HG02981 (cell line): ENCODE measurements at regions not wholly inside any gene's neighbourhood (a gene's known extent, or its start where the extent isn't known, plus 50 kb on each side); places are given as distances from the start of the nearest gene placed in this dataset.
"Not testable (repeated sequence)": the region's sequence is repeated elsewhere in the genome, so short reads cannot be mapped to it uniquely, and the experiment has no call there.

Experiments used
- ATAC-seq: cut with Tn5 transposase; IDR thresholded peaks from one replicate; pipeline ENCODE4 v1.9.1; 2021; ENCODE audit warnings: mild to moderate bottlenecking, moderate library complexity; ENCODE audit not compliant: unreplicated experiment

- no peak for ATAC-seq
Measured at GRCh38 chr7:81150951-81151361, 232.1 kb upstream of the SEMA3C start.

GRCh38 chr7:81143856-81144255 lies 225.0 kb upstream of the SEMA3C start:
- no peak for ATAC-seq

- ATAC-seq: not testable (repeated sequence)
Measured at GRCh38 chr7:81141257-81142205, 222.7 kb upstream of the SEMA3C start.

- no peak for ATAC-seq
Measured at GRCh38 chr7:81140775-81141174, 221.9 kb upstream of the SEMA3C start.

GRCh38 chr7:81140252-81140651 lies 221.4 kb upstream of the SEMA3C start:
- no peak for ATAC-seq

- no peak for ATAC-seq
Measured at GRCh38 chr7:81138870-81139269, 220.0 kb upstream of the SEMA3C start.

GRCh38 chr7:81135324-81135723 lies 216.5 kb upstream of the SEMA3C start:
- ATAC-seq: no peak

- no peak for ATAC-seq
Measured at GRCh38 chr7:81128011-81128410, 209.2 kb upstream of the SEMA3C start.

- no peak for ATAC-seq
Measured at GRCh38 chr7:81120803-81121202, 202.0 kb upstream of the SEMA3C start.

- no peak for ATAC-seq
Measured at GRCh38 chr7:81120111-81120510, 201.3 kb upstream of the SEMA3C start.

- ATAC-seq: no peak
Measured at GRCh38 chr7:81114633-81115032, 195.8 kb upstream of the SEMA3C start.

- ATAC-seq: no peak
Measured at GRCh38 chr7:81112731-81113130, 193.9 kb upstream of the SEMA3C start.

GRCh38 chr7:81111781-81112540 lies 193.1 kb upstream of the SEMA3C start:
- no peak for ATAC-seq

GRCh38 chr7:81111358-81111757 lies 192.5 kb upstream of the SEMA3C start:
- ATAC-seq: no peak

- ATAC-seq: no peak
Measured at GRCh38 chr7:81110673-81111072, 191.8 kb upstream of the SEMA3C start.

- ATAC-seq: no peak
Measured at GRCh38 chr7:81098213-81098612, 179.4 kb upstream of the SEMA3C start.

- no peak for ATAC-seq
Measured at GRCh38 chr7:81094952-81095351, 176.1 kb upstream of the SEMA3C start.

GRCh38 chr7:81081616-81082015 lies 162.8 kb upstream of the SEMA3C start:
- ATAC-seq: no peak

- ATAC-seq: no peak
Measured at GRCh38 chr7:81080553-81080952, 161.7 kb upstream of the SEMA3C start.

GRCh38 chr7:81079746-81080145 lies 160.9 kb upstream of the SEMA3C start:
- ATAC-seq: no peak

- no peak for ATAC-seq
Measured at GRCh38 chr7:81075150-81075549, 156.3 kb upstream of the SEMA3C start.

- ATAC-seq: no peak
Measured at GRCh38 chr7:81074406-81074805, 155.6 kb upstream of the SEMA3C start.
